ENCODE measurements at regions not wholly inside any gene's neighbourhood (a gene's known extent, or its start where the extent isn't known, plus 50 kb on each side); places are given as distances from the start of the nearest gene placed in this dataset.

GRCh38 chr2:8422450-8422800 is 259.4 kb upstream of the ID2 start:
- H3K27me3 ChIP-seq (ENCODE audit: insufficient read depth, insufficient read length): no peaks in the 10 kb centered on the region
- H3K4me1 ChIP-seq (ENCODE audit: insufficient read depth, insufficient read length): no peaks in the 10 kb centered on the region
- no peak overlapping the region for H3K9ac ChIP-seq (ENCODE audit: insufficient read length, low read depth)
- DNase-seq (ENCODE audit: low read depth, low spot score): no peak
- no peak for TF ChIP-seq ZNF274 (IDR thresholded peaks at IDR 0.05; ENCODE audit: low read depth, low read length)
- TF ChIP-seq YY1 (IDR thresholded peaks at IDR 0.05; ENCODE audit: insufficient read depth, insufficient read length): no peak
- TF ChIP-seq SUZ12 (IDR thresholded peaks at IDR 0.05; ENCODE audit: extremely low read depth, insufficient read depth, insufficient read length): no peak
- no peaks in the 10 kb centered on the region for H3K9me3 ChIP-seq (ENCODE audit: insufficient read depth, low read length)
- H3K36me3 ChIP-seq (ENCODE audit: insufficient read depth, insufficient read length, low read length): no peaks in the 10 kb centered on the region
- no peak overlapping the region for H3K4me3 ChIP-seq (ENCODE audit: insufficient read length, low read depth)

- no peaks in the 10 kb centered on the region for H3K36me3 ChIP-seq (ENCODE audit: insufficient read depth, insufficient read length, low read length)
- TF ChIP-seq SUZ12 (IDR thresholded peaks at IDR 0.05; ENCODE audit: extremely low read depth, insufficient read depth, insufficient read length) (no peak), ZNF274 (IDR thresholded peaks at IDR 0.05; ENCODE audit: low read depth, low read length) (no peak), YY1 (IDR thresholded peaks at IDR 0.05; ENCODE audit: insufficient read depth, insufficient read length) (no peak)
- H3K9ac ChIP-seq (ENCODE audit: insufficient read length, low read depth): no peak overlapping the region
- H3K4me3 ChIP-seq (ENCODE audit: insufficient read length, low read depth): no peak overlapping the region
- no peaks in the 10 kb centered on the region for H3K9me3 ChIP-seq (ENCODE audit: insufficient read depth, low read length)
- no peaks in the 10 kb centered on the region for H3K4me1 ChIP-seq (ENCODE audit: insufficient read depth, insufficient read length)
- no peak for DNase-seq (ENCODE audit: low read depth, low spot score)
- H3K27me3 ChIP-seq (ENCODE audit: insufficient read depth, insufficient read length): no peaks in the 10 kb centered on the region
Measured at GRCh38 chr2:8424997-8425900, 256.6 kb upstream of the ID2 start.

- no peak for DNase-seq (ENCODE audit: low read depth, low spot score)
- no peak overlapping the region for H3K9ac ChIP-seq (ENCODE audit: insufficient read length, low read depth)
- H3K4me1 ChIP-seq (ENCODE audit: insufficient read depth, insufficient read length): no peaks in the 10 kb centered on the region
- H3K27me3 ChIP-seq (ENCODE audit: insufficient read depth, insufficient read length): no peaks in the 10 kb centered on the region
- H3K4me3 ChIP-seq (ENCODE audit: insufficient read length, low read depth): no peak overlapping the region
- no peak for TF ChIP-seq ZNF274 (IDR thresholded peaks at IDR 0.05; ENCODE audit: low read depth, low read length)
- TF ChIP-seq SUZ12 (IDR thresholded peaks at IDR 0.05; ENCODE audit: extremely low read depth, insufficient read depth, insufficient read length): no peak
- TF ChIP-seq YY1 (IDR thresholded peaks at IDR 0.05; ENCODE audit: insufficient read depth, insufficient read length): no peak
- H3K9me3 ChIP-seq (ENCODE audit: insufficient read depth, low read length): no peaks in the 10 kb centered on the region
- H3K36me3 ChIP-seq (ENCODE audit: insufficient read depth, insufficient read length, low read length): no peaks in the 10 kb centered on the region
Measured at GRCh38 chr2:8426550-8426949, 255.3 kb upstream of the ID2 start.

GRCh38 chr2:8427211-8427610 is 254.6 kb upstream of the ID2 start:
- Histone ChIP-seq H3K4me1 (ENCODE audit: insufficient read depth, insufficient read length) (no peaks in the 10 kb centered on the region), H3K27me3 (ENCODE audit: insufficient read depth, insufficient read length) (no peaks in the 10 kb centered on the region), H3K4me3 (ENCODE audit: insufficient read length, low read depth) (no peak overlapping the region), H3K9me3 (ENCODE audit: insufficient read depth, low read length) (no peaks in the 10 kb centered on the region), H3K9ac (ENCODE audit: insufficient read length, low read depth) (no peak overlapping the region), H3K36me3 (ENCODE audit: insufficient read depth, insufficient read length, low read length) (no peaks in the 10 kb centered on the region)
- no peak for DNase-seq (ENCODE audit: low read depth, low spot score)
- TF ChIP-seq SUZ12 (IDR thresholded peaks at IDR 0.05; ENCODE audit: extremely low read depth, insufficient read depth, insufficient read length) (no peak), YY1 (IDR thresholded peaks at IDR 0.05; ENCODE audit: insufficient read depth, insufficient read length) (no peak), ZNF274 (IDR thresholded peaks at IDR 0.05; ENCODE audit: low read depth, low read length) (no peak)

GRCh38 chr2:8430628-8431027 is 251.2 kb upstream of the ID2 start:
- DNase-seq (ENCODE audit: low read depth, low spot score): no peak
- Histone ChIP-seq H3K4me3 (ENCODE audit: insufficient read length, low read depth) (no peak overlapping the region), H3K27me3 (ENCODE audit: insufficient read depth, insufficient read length) (no peaks in the 10 kb centered on the region), H3K9ac (ENCODE audit: insufficient read length, low read depth) (no peak overlapping the region), H3K36me3 (ENCODE audit: insufficient read depth, insufficient read length, low read length) (no peaks in the 10 kb centered on the region), H3K9me3 (ENCODE audit: insufficient read depth, low read length) (no peaks in the 10 kb centered on the region), H3K4me1 (ENCODE audit: insufficient read depth, insufficient read length) (no peaks in the 10 kb centered on the region)
- TF ChIP-seq ZNF274 (IDR thresholded peaks at IDR 0.05; ENCODE audit: low read depth, low read length): no peak
- no peak for TF ChIP-seq SUZ12 (IDR thresholded peaks at IDR 0.05; ENCODE audit: extremely low read depth, insufficient read depth, insufficient read length)
- no peak for TF ChIP-seq YY1 (IDR thresholded peaks at IDR 0.05; ENCODE audit: insufficient read depth, insufficient read length)

GRCh38 chr2:8431446-8432125 is 250.3 kb upstream of the ID2 start:
- H3K27me3 ChIP-seq (ENCODE audit: insufficient read depth, insufficient read length): no peaks in the 10 kb centered on the region
- H3K36me3 ChIP-seq (ENCODE audit: insufficient read depth, insufficient read length, low read length): no peaks in the 10 kb centered on the region
- no peaks in the 10 kb centered on the region for H3K9me3 ChIP-seq (ENCODE audit: insufficient read depth, low read length)
- no peak for TF ChIP-seq YY1 (IDR thresholded peaks at IDR 0.05; ENCODE audit: insufficient read depth, insufficient read length)
- TF ChIP-seq SUZ12 (IDR thresholded peaks at IDR 0.05; ENCODE audit: extremely low read depth, insufficient read depth, insufficient read length): no peak
- no peak for TF ChIP-seq ZNF274 (IDR thresholded peaks at IDR 0.05; ENCODE audit: low read depth, low read length)
- H3K4me1 ChIP-seq (ENCODE audit: insufficient read depth, insufficient read length): no peaks in the 10 kb centered on the region
- no peak overlapping the region for H3K4me3 ChIP-seq (ENCODE audit: insufficient read length, low read depth)
- no peak overlapping the region for H3K9ac ChIP-seq (ENCODE audit: insufficient read length, low read depth)
- DNase-seq (ENCODE audit: low read depth, low spot score): no peak

- TF ChIP-seq SUZ12 (IDR thresholded peaks at IDR 0.05; ENCODE audit: extremely low read depth, insufficient read depth, insufficient read length): no peak
- no peak for TF ChIP-seq YY1 (IDR thresholded peaks at IDR 0.05; ENCODE audit: insufficient read depth, insufficient read length)
- no peak for TF ChIP-seq ZNF274 (IDR thresholded peaks at IDR 0.05; ENCODE audit: low read depth, low read length)
- H3K4me1 ChIP-seq (ENCODE audit: insufficient read depth, insufficient read length): no peaks in the 10 kb centered on the region
- H3K4me3 ChIP-seq (ENCODE audit: insufficient read length, low read depth): no peak overlapping the region
- no peak for DNase-seq (ENCODE audit: low read depth, low spot score)
- no peaks in the 10 kb centered on the region for H3K27me3 ChIP-seq (ENCODE audit: insufficient read depth, insufficient read length)
- H3K36me3 ChIP-seq (ENCODE audit: insufficient read depth, insufficient read length, low read length): no peaks in the 10 kb centered on the region
- H3K9ac ChIP-seq (ENCODE audit: insufficient read length, low read depth): no peak overlapping the region
- H3K9me3 ChIP-seq (ENCODE audit: insufficient read depth, low read length): no peaks in the 10 kb centered on the region
Measured at GRCh38 chr2:8432706-8433336, 249.0 kb upstream of the ID2 start.

All from NT2/D1 (cell line).